ENCODE measurements at regions not wholly inside any gene's neighbourhood (a gene's known extent, or its start where the extent isn't known, plus 50 kb on each side); places are given as distances from the start of the nearest gene placed in this dataset.

GRCh38 chr4:129863206-129863605 is 767.3 kb downstream of the C4orf33 start:
- TF ChIP-seq, protein P1, sequence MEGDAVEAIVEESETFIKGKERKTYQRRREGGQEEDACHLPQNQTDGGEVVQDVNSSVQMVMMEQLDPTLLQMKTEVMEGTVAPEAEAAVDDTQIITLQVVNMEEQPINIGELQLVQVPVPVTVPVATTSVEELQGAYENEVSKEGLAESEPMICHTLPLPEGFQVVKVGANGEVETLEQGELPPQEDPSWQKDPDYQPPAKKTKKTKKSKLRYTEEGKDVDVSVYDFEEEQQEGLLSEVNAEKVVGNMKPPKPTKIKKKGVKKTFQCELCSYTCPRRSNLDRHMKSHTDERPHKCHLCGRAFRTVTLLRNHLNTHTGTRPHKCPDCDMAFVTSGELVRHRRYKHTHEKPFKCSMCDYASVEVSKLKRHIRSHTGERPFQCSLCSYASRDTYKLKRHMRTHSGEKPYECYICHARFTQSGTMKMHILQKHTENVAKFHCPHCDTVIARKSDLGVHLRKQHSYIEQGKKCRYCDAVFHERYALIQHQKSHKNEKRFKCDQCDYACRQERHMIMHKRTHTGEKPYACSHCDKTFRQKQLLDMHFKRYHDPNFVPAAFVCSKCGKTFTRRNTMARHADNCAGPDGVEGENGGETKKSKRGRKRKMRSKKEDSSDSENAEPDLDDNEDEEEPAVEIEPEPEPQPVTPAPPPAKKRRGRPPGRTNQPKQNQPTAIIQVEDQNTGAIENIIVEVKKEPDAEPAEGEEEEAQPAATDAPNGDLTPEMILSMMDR (IDR thresholded peaks at IDR 0.05; ENCODE audit: low read length, missing control alignments), result no peak
- no peak for DNase-seq (ENCODE audit: low read depth)
- no peak overlapping the region for H3K4me3 ChIP-seq (replicated peaks; ENCODE audit: low read depth, low read length)

GRCh38 chr4:129883996-129884395 is 788.0 kb downstream of the C4orf33 start:
- H3K4me3 ChIP-seq (replicated peaks; ENCODE audit: low read depth, low read length), result no peak overlapping the region
- no peak for DNase-seq (ENCODE audit: low read depth)
- TF ChIP-seq, protein P1 (IDR thresholded peaks at IDR 0.05; ENCODE audit: low read length, missing control alignments), result no peak

DNA sequence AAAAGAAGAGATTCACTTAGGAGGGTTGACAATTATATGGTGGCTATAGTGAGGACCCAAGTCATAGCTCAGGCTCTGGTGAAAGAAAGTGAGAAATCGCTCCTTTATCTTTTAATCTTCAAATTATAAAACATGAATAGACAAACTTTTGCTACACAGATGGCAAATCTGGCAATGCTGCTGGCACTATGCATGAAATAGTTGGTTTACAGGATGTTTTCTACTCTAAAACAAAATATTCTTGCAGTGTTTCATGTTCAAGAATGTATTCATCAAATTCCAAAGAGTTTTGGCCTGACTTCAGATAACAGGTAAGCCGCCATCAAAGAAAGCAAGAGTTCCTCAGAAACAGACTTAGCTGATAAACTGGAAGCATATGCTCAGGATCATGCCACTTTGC is 801.2 kb downstream of the C4orf33 start:
- H3K4me3 ChIP-seq (replicated peaks; ENCODE audit: low read depth, low read length), result no peak overlapping the region
- DNase-seq (ENCODE audit: low read depth), result no peak
- TF ChIP-seq, protein P1 (IDR thresholded peaks at IDR 0.05; ENCODE audit: low read length, missing control alignments), result no peak

DNA sequence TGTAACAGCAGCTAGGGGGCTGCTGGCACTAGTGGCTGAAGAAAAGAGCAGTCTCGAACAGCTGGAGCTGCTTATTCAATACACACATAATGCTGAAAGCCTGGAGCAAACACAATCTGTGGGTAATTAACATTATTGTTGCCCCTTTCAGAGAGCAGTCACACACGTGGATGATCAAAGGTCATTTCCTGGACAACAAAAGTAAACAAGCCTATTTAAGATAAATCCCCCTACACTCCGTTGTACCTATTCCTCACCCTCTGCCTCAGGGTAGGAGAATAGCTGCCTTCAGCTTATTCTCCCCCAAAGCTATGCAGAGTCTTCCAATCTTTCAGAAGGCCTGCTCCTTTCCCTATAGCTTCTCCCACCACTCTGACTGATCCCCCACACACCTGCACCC is 803.9 kb downstream of the C4orf33 start:
- TF ChIP-seq, protein P1 (IDR thresholded peaks at IDR 0.05; ENCODE audit: low read length, missing control alignments), result no peak
- H3K4me3 ChIP-seq (replicated peaks; ENCODE audit: low read depth, low read length), result no peak overlapping the region
- DNase-seq (ENCODE audit: low read depth), result no peak

- TF ChIP-seq, protein P1 (IDR thresholded peaks at IDR 0.05; ENCODE audit: low read length, missing control alignments), result no peak
- no peak for DNase-seq (ENCODE audit: low read depth)
- H3K4me3 ChIP-seq (replicated peaks; ENCODE audit: low read depth, low read length), result no peak overlapping the region
Measured at GRCh38 chr4:129900430-129900953, 804.5 kb downstream of the C4orf33 start.

DNA sequence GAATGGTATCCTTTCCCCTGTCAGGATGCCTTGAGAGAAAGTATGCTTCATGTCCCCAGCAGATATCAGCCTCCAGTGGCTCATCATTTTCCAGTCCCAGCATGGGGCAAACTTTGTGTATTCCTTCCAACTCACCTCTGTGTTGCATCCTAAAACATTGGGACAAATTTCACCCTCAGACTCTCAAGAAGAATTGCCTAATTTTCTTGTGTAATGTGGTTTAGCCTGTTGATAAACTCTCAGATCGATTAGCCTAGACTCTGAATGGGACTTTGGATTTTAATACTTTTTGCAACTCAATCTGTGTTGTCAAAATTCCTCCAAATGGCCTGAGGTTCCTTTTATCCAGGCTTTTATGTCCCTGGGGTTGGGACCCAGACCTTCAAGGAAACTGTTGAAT is 805.3 kb downstream of the C4orf33 start:
- no peak overlapping the region for H3K4me3 ChIP-seq (replicated peaks; ENCODE audit: low read depth, low read length)
- DNase-seq (ENCODE audit: low read depth), result no peak
- TF ChIP-seq, protein P1 (IDR thresholded peaks at IDR 0.05; ENCODE audit: low read length, missing control alignments), result no peak

DNA sequence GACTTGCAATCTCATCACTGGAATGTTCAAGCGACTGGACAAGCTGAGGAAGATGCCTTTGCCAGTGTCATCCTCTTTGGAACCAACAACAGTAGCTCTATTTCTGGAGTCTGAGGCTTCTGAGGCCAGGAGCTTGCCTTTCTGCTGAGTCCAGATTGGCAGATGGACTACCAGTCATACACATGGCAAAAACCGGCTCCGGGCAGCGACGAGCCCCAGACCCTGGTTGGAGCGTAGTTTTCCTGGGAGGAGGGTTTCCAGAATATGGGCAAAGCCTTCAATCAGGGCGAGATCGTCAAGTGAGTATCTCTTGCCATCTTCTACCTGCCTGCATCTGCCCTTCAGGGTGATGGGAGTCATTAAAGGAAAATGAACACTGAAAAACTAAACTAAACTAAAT is 807.9 kb downstream of the C4orf33 start:
- no peak overlapping the region for H3K4me3 ChIP-seq (replicated peaks; ENCODE audit: low read depth, low read length)
- DNase-seq (ENCODE audit: low read depth), result no peak
- TF ChIP-seq, protein P1 (IDR thresholded peaks at IDR 0.05; ENCODE audit: low read length, missing control alignments), result no peak
